Activated CD8-positive, alpha-beta memory T cell treated with anti-CD3 and anti-CD28 coated beads, Interleukin-2, amount 50 U/mL, for 4 hours (primary cell): ENCODE measurements at regions not wholly inside any gene's neighbourhood (a gene's known extent, or its start where the extent isn't known, plus 50 kb on each side); places are given as distances from the start of the nearest gene placed in this dataset.

ENCODE experiments used
- DNase-seq: peaks from one replicate; pipeline ENCODE4 v3.0.0-alpha.2; 2020

GRCh38 chr2:109070290-109070689 lies 58.7 kb upstream of the SH3RF3 start:
- DNase-seq: no peak

- DNase-seq: no peak
Measured at GRCh38 chr2:109069331-109070194, 59.4 kb upstream of the SH3RF3 start.

DNA sequence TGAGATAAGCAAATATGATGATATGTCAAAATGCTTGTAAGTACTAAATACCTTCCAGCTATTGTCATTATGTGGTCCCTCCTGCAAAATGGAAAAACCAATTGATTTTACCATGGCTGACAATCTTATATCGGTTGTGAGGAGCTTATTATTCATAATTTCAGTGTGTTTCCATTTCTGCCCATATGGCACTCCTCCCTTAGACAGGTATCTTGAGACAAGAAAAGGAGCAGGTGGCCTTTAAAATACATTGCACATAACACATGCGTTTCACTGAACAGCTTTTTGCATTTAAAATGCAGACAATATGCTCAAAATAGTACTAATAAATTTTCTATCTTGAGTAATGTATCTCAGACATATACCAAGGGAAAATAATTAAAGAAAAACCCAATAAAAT lies 60.2 kb upstream of the SH3RF3 start:
- no peak for DNase-seq

- DNase-seq: no peak
Measured at GRCh38 chr2:109067631-109068125, 61.3 kb upstream of the SH3RF3 start.

DNA sequence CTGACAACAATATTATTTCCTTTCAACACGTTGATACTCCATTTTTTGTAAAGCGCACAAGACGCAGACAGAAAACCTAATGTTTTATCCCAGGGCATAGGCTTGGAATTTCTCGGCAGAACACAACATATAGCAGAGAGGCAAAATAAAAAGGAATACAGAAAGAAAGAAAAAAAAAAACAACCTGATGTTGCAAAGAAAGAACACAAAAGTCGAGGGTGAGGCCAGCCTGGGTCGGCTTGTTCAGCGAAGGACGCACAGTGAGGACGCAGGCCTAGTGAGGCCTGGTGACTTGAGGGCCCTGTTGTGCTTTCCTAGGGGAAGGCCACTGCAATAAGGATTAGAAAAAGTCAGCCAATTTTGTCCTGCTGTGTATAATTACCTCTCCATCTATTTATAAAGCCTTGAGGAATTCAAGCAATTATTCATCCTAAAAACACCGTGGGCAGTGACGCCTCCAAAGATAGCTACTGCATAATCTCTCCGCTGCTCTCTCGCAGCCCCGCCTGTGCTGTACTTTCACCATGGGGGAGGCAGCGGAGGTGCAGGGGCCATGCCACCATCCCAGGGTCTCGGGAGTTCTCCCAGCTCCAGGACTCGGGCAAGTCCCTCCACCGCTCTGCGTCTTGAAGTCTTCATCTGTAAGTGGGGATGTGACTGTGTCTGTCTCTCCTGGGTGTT lies 61.9 kb upstream of the SH3RF3 start:
- no peak for DNase-seq

- no peak for DNase-seq
Measured at GRCh38 chr2:109066501-109066900, 62.5 kb upstream of the SH3RF3 start.

DNA sequence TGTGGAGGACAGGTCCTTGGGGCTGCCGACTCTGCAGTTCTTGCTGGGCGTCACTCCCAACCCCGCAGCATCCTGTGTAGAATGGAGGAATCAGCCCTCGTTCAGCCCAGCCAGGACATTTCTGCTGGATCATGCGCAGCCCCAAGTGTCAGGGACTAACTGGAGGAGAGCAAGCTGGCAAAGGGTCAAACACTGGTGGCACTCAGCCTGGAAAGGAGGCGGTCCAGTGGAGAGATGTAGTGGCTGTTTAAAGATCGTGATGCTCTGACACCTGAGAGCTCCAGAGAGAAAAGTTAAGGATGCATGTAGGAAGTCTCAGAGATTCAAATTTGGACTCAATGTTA lies 63.6 kb upstream of the SH3RF3 start:
- no peak for DNase-seq

DNA sequence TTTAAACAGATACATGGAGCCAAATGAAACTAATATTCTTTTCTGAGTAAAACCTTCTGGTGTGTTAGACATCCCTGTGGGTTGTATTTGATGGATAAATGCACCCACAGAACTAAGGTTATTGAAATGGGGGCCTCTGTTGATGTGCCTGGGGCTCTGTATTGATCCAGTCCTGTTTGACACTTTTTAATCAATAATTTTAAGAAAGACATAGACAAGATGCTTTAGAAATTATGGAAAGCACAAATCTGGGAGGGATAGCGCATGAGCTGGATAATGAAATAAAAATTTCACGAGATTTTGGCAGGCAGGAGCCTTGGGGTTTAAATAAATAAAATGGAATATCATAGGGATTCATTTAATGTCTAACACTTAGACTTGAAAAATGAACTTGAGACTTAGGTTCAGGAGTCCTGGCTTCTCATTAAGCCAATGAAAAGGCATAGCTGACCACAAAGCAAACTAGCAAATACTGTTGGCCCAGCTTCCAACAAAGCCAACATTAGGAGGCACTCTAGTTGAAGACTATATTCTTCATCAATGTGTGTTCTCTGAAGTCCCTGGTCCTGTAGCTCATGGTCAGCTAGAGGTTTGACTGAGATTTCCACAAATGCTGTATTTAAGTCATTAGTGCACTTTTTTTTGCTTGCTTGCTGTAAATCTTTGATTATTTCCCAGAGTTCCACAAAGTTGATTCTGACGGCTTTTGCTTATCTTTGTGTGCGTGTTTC lies 64.2 kb upstream of the SH3RF3 start:
- no peak for DNase-seq

- DNase-seq: no peak
Measured at GRCh38 chr2:109062859-109063700, 65.9 kb upstream of the SH3RF3 start.

GRCh38 chr2:109062145-109062858 lies 66.7 kb upstream of the SH3RF3 start:
- no peak for DNase-seq

- no peak for DNase-seq
Measured at GRCh38 chr2:109061736-109062135, 67.3 kb upstream of the SH3RF3 start.

DNA sequence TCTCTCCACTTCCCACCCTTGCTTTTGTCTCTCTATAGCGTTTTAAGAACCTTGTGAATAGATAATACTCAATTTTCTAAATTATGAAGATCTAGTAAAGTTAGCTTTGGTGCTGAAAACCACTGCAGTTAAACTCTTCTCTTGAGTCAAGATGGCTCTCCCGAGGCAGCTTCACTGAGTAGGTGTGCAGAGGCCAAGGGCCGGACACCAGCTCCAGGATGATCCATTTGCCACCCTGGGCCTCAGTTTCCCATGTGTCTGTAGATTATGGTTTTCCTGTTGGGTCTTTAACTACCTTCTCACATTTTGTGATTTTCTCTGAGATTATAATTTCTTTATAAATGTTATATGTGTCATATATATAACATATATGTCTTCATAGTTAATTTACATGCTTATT lies 68.5 kb upstream of the SH3RF3 start:
- DNase-seq: no peak

DNA sequence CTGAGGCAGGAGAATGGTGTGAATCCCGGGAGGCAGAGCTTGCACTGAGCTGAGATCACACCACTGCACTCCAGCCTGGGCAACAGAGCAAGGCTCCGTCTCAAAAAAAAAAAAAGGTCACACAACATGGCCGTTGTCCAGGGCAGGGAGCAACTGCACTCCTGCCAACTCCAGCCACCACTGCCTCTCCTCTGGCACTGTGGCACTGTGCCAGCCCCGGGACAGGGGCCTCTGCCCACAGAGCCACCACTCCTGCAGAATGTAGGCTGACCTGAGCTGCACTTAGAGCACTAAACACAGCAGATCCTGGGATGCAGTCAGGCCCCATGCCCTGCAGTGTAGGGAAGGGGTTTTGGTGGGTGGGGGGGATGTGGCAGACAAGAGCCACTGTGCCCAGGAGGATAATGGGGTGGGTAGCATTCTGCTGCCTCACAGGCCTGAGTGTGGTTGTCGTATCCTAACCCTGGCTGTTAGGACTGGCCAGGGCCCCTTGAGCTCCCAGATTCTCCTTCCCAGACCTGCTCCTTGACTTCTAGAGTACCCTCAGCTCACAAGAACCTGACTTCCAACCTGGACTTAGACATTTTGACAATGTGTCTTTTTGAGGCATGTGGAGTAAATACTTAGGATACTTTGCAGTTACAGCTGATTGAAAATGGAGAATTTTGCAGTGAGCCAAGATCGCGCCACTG lies 69.4 kb upstream of the SH3RF3 start:
- no peak for DNase-seq

- no peak for DNase-seq
Measured at GRCh38 chr2:109058802-109059201, 69.8 kb upstream of the EDAR start.

DNA sequence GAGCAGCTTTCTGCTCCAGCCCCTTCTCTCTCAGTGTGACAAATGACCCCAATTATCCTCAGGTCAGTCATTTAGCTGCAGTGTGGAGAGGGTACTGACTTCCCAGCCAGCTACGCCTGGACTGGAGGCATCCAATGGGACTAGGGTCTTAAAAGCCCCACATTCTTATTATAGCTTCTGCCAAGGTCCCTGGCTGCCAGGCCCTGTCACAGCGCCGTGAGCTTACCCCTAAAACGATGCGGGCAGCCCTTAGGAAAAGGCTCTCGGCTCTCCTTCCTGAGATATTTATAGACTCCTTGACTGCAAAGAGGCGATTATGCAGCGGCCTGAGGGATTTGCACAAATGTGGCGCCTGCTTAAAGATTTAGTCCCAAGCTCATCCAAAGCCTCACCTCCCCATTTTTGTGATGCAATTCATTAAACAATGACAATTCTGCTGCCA lies 69.2 kb upstream of the EDAR start:
- DNase-seq: no peak

- DNase-seq: peak; percentile 58
Measured at GRCh38 chr2:109057686-109058085, 68.7 kb upstream of the EDAR start.

DNA sequence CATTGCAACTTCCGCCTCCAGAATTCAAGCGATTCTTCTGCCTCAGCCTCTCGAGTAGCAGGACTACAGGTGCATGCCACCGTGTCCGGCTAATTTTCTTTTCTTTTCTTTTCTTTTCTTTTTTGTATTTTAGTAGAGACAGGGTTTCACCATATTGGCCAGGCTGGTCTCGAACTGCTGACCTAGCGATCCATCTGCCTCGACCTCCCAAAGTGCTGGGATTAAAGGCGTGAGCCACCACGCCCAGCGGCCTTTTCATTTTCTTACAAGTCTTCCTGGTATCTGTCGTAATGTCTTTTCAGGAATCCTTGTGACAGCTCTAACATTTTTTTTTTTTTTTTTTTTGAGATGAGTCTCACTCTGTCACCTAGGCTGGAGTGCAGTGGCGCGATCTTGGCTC lies 66.4 kb upstream of the EDAR start:
- DNase-seq: no peak

DNA sequence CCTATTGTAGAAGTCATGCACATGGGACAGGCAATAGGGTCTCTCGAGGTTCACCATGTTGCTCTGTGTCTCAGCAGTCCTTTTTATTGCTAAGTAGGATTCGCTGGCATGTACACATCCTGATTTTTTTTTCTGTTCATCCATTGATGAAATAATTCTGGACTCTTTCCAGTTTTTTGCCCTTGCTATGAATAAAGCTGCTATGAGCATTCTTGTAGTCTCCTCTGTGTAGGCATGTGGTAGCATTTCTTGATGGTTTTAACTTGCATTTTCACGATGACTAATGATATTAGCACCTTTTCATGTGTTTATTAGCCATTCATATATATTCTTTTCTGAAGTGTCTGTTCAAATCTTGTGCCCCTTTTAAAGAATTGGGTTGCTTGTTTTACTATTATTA lies 65.8 kb upstream of the EDAR start:
- DNase-seq: no peak

- no peak for DNase-seq
Measured at GRCh38 chr2:109053716-109054115, 64.7 kb upstream of the EDAR start.

GRCh38 chr2:109052922-109053321 lies 63.9 kb upstream of the EDAR start:
- DNase-seq: no peak

GRCh38 chr2:109049022-109049421 lies 60.0 kb upstream of the EDAR start:
- no peak for DNase-seq
